Right atrium auricular region (tissue), 2 donors: ENCODE measurements at regions not wholly inside any gene's neighbourhood (a gene's known extent, or its start where the extent isn't known, plus 50 kb on each side); places are given as distances from the start of the nearest gene placed in this dataset.
"Not testable (repeated sequence)": the region's sequence is repeated elsewhere in the genome, so short reads cannot be mapped to it uniquely, and the experiment has no call there.

Experiments
- DNase-seq: peaks from one replicate; pipeline ENCODE4 v3.0.0-alpha.2; 2019; ENCODE audit warnings: low spot score
- H3K27ac ChIP-seq, 2 donors: fragments of 200-600 bp; sonication (generic); 1 replicate in 1 of 2; 2 replicates in 1 of 2; pipeline ENCODE4 v1.5.1; 2016 to 2019
- H3K27me3 ChIP-seq, 2 donors: fragments of 200-600 bp; sonication (generic); one replicate each; pipeline versions ENCODE4 v1.5.1 to v1.6.0; 2017 to 2019
- H3K36me3 ChIP-seq: fragments of 200-600 bp; sonication (generic); one replicate; pipeline ENCODE4 v1.5.1; 2016
- H3K4me1 ChIP-seq, 2 donors: fragments of 200-600 bp; sonication (generic); one replicate each; pipeline versions ENCODE4 v1.5.1 to v1.6.0; 2017 to 2019
- H3K4me3 ChIP-seq, 2 donors: fragments of 200-600 bp; sonication (generic); 1 replicate in 1 of 2; 2 replicates in 1 of 2; pipeline ENCODE4 v1.5.1; 2017 to 2019; ENCODE audit warnings: mild to moderate bottlenecking in 1 of 2, moderate library complexity in 1 of 2
- H3K9me3 ChIP-seq, 2 donors: fragments of 200-600 bp; sonication (generic); one replicate each; pipeline ENCODE4 v1.5.1; 2019
- CTCF ChIP-seq, 2 donors: fragments of 200-600 bp; sonication (generic); IDR thresholded peaks; one replicate each; pipeline ENCODE4 v1.5.1; 2019; ENCODE audit warnings: antibody characterized with exemption in 2 of 2

- no peak for TF ChIP-seq CTCF (IDR thresholded peaks at IDR 0.05)
- no peak overlapping the region for H3K4me3 ChIP-seq
- H3K27me3 ChIP-seq, result no peaks in the 10 kb centered on the region
- no peaks in the 10 kb centered on the region for H3K9me3 ChIP-seq
- DNase-seq, result no peak
- H3K4me1 ChIP-seq, result no peaks in the 10 kb centered on the region
- H3K27ac ChIP-seq, result no peak overlapping the region
- no peaks in the 10 kb centered on the region for H3K36me3 ChIP-seq
Observed at GRCh38 chr14:22252686-22253085, 336.3 kb downstream of the DAD1 start.

- Histone ChIP-seq H3K4me1 (no peaks in the 10 kb centered on the region), H3K4me3 (no peak overlapping the region), H3K27ac (no peak overlapping the region), H3K9me3 (no peaks in the 10 kb centered on the region), H3K27me3 (no peaks in the 10 kb centered on the region), H3K36me3 (no peaks in the 10 kb centered on the region)
- DNase-seq, result no peak
- no peak for TF ChIP-seq CTCF (IDR thresholded peaks at IDR 0.05)
Observed at GRCh38 chr14:22251090-22251489, 337.9 kb downstream of the DAD1 start.

- no peak overlapping the region for H3K4me3 ChIP-seq
- H3K27ac ChIP-seq, result no peak overlapping the region
- no peak for DNase-seq
- TF ChIP-seq CTCF (IDR thresholded peaks at IDR 0.05), result no peak
- no peaks in the 10 kb centered on the region for H3K27me3 ChIP-seq
- H3K36me3 ChIP-seq, result no peaks in the 10 kb centered on the region
- no peaks in the 10 kb centered on the region for H3K9me3 ChIP-seq
- no peaks in the 10 kb centered on the region for H3K4me1 ChIP-seq
Observed at GRCh38 chr14:22249770-22250169, 339.3 kb downstream of the DAD1 start.

GRCh38 chr14:22243971-22244581 lies 344.9 kb downstream of the DAD1 start:
- no peak for DNase-seq
- Histone ChIP-seq H3K27me3 (no peaks in the 10 kb centered on the region), H3K27ac (no peak overlapping the region), H3K4me1 (no peaks in the 10 kb centered on the region), H3K4me3 (no peak overlapping the region), H3K9me3 (no peaks in the 10 kb centered on the region), H3K36me3 (no peaks in the 10 kb centered on the region)
- no peak for TF ChIP-seq CTCF (IDR thresholded peaks at IDR 0.05)

- H3K27ac ChIP-seq, DNase-seq, H3K4me3 ChIP-seq, H3K9me3 ChIP-seq, H3K4me1 ChIP-seq, H3K36me3 ChIP-seq, H3K27me3 ChIP-seq: not testable (repeated sequence)
Observed at GRCh38 chr14:22238320-22238719, 350.7 kb downstream of the DAD1 start.

GRCh38 chr14:22233377-22233776 lies 355.6 kb downstream of the DAD1 start:
- Histone ChIP-seq H3K4me3 (no peak overlapping the region), H3K36me3 (no peaks in the 10 kb centered on the region), H3K4me1 (no peaks in the 10 kb centered on the region), H3K27me3 (no peaks in the 10 kb centered on the region), H3K9me3 (no peaks in the 10 kb centered on the region), H3K27ac (no peak overlapping the region)
- TF ChIP-seq CTCF (IDR thresholded peaks at IDR 0.05), result no peak
- DNase-seq, result no peak
